Activated T-helper 1 cell treated with anti-CD3 and anti-CD28 coated beads, Interleukin-12 subunit alpha, Interleukin-12 subunit beta, Interleukin-2, Interleukin-4 antibody, amounts not matched to agents 30 ng/mL and 10 ng/mL and 1 ng/mL, durations not matched to agents 14 hours and 24 hours and 36 hours (primary cell): ENCODE measurements at regions not wholly inside any gene's neighbourhood (a gene's known extent, or its start where the extent isn't known, plus 50 kb on each side); places are given as distances from the start of the nearest gene placed in this dataset.

Experiments used
- DNase-seq: peaks from one replicate; pipeline ENCODE4 v3.0.0; 2021; ENCODE audit warnings: low spot score
- H3K27ac Mint-ChIP-seq: one replicate; pipeline ENCODE4 v1.8.0; 2021; ENCODE audit warnings: mild to moderate bottlenecking, mixed read lengths
- H3K27me3 Mint-ChIP-seq: one replicate; pipeline ENCODE4 v1.8.0; 2022; ENCODE audit warnings: mild to moderate bottlenecking, moderate library complexity, mixed read lengths; ENCODE audit not compliant: insufficient read depth
- H3K36me3 Mint-ChIP-seq: one replicate; pipeline ENCODE4 v1.8.0; 2021; ENCODE audit warnings: low read depth, mixed read lengths
- H3K4me1 Mint-ChIP-seq: one replicate; pipeline ENCODE4 v1.8.0; 2021; ENCODE audit warnings: low read depth, mixed read lengths
- H3K4me3 Mint-ChIP-seq: one replicate; pipeline ENCODE4 v1.8.0; 2021; ENCODE audit warnings: mild to moderate bottlenecking, moderate library complexity, mixed read lengths
- H3K9me3 Mint-ChIP-seq: one replicate; pipeline ENCODE4 v1.8.0; 2021; ENCODE audit warnings: mixed read lengths
- intact Hi-C: fragments of 100-400 bp; cut with micrococcal nuclease; formaldehyde crosslinking; loops from one replicate; pipeline ENCODE4 v1.15.1; 2024

DNA sequence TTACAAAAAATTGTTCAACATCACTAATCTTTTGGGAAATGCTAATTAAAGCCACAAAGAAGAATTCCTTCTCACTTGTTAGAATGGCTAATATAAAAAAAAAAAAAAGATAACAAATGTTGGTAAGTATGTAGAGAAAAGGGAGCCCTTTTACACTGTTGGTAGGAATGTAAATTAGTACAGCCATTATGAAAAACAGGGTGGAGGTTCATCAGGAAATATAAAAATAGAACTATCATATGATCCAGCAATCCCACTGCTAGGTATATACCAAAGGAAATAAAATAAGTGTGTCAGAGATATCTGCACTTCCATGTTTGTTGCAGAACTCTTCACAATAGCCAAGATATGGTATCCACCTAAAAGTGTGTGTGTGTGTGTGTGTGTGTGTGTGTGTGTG is 83.5 kb upstream of the RGMB start:
- H3K4me1 Mint-ChIP-seq = no peaks in the 10 kb centered on the region
- no peaks in the 10 kb centered on the region for H3K27me3 Mint-ChIP-seq
- intact Hi-C loops = no loop called here
- H3K27ac Mint-ChIP-seq = no peak overlapping the region
- no peak for DNase-seq
- no peak overlapping the region for H3K4me3 Mint-ChIP-seq
- peaks cover 8% of the 10 kb centered on the region for H3K9me3 Mint-ChIP-seq
- H3K36me3 Mint-ChIP-seq = no peaks in the 10 kb centered on the region

DNA sequence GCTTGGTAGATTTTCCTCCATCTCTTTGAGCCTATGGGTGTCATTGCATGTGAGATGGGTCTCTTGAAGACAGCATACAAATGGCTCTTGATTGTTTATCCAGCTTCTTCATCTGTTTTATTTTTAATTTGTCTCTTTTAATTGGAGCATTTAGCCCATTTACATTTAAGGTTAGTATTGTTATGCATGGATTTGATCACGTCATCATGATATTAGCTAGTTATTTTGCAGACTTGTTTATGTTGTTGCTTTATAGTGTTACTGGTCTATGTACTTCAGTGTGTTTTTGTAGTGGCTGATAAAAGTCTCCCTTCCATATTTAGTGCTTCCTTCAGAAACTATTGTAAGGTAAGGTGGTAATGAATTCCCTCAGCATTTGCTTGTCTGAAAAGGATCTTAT is 78.6 kb upstream of the RGMB start:
- no peak for DNase-seq
- no peaks in the 10 kb centered on the region for H3K36me3 Mint-ChIP-seq
- H3K9me3 Mint-ChIP-seq = no peaks in the 10 kb centered on the region
- intact Hi-C loops = no loop called here
- no peaks in the 10 kb centered on the region for H3K27me3 Mint-ChIP-seq
- H3K27ac Mint-ChIP-seq = no peak overlapping the region
- H3K4me1 Mint-ChIP-seq = no peaks in the 10 kb centered on the region
- H3K4me3 Mint-ChIP-seq = no peak overlapping the region

DNA sequence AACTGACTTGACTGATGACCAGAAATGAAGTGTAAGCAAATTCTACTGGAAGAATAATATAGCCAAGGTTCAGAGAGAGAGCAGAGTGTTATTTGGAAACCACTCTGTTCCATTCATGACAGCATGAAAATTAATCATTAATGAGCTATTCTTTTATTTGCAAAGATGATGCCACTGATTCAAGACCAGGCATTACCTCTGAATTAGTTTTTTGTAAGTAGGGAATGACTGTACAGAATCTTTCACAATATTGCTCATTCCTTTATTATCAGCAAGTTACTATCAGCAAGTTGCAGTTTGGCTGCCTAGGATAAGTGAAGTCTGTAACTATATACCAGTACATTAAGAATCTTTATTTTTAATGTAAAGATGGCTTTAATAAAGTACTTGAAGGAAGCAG is 75.1 kb upstream of the RGMB start:
- no peaks in the 10 kb centered on the region for H3K4me1 Mint-ChIP-seq
- peaks cover 19% of the 10 kb centered on the region for H3K9me3 Mint-ChIP-seq

DNA sequence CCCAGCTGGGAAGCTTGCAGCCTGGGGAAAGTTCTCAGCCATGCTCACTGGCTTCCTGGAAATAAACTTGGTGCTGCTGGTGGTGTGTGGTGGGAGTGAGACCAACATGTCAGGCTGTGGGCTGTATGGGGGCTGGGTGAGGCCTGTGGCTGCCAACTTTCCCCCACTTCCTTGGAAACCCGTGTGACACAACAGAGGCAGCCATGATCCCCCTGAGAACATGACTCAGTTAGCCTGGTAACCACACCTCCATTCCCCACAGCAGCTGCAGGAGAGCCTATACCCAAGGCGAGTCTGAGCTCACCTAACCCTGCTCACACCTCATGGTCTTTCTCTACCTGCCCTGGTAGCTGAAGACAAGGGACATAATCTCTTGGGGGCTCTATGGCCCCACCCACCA is 72.7 kb upstream of the RGMB start:
- H3K36me3 Mint-ChIP-seq = no peaks in the 10 kb centered on the region
- H3K27ac Mint-ChIP-seq = no peak overlapping the region
- H3K4me1 Mint-ChIP-seq = no peaks in the 10 kb centered on the region
- H3K4me3 Mint-ChIP-seq = no peak overlapping the region
- H3K9me3 Mint-ChIP-seq = peaks cover 23% of the 10 kb centered on the region
- H3K27me3 Mint-ChIP-seq = no peaks in the 10 kb centered on the region
- DNase-seq = no peak
- intact Hi-C loops = no loop called here

More for the DNA sequence above, 75.1 kb upstream of the RGMB start:
- intact Hi-C loops = no loop called here
- Mint-ChIP-seq H3K36me3 (no peaks in the 10 kb centered on the region), H3K27ac (no peak overlapping the region), H3K27me3 (no peaks in the 10 kb centered on the region), H3K4me3 (no peak overlapping the region)
- DNase-seq = no peak

- H3K27ac Mint-ChIP-seq = no peak overlapping the region
- intact Hi-C loops = no loop called here
These were observed 67.6 kb upstream of the RGMB start for GRCh38 chr5:98705841-98706240.

DNA sequence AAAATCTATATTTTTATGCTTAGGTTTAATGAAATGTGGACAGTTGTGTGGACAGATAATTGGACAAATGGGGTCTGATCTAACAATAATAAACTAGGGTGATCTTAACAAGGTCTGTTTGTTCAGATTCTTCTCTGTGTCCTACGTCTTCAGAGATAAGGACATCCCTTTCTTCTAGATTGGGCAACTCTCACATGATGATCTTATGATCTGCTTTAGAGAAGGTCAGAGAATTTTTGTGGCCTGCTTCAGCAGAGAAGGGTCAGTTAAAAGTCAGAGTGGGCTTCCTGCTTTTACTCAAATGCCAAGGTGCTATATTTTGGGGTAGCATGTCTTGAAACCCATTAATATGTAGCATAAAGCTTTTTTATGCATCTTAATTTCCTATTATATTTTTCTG is 63.8 kb upstream of the RGMB start:
- Mint-ChIP-seq H3K4me3 (no peak overlapping the region), H3K27ac (no peak overlapping the region), H3K4me1 (no peaks in the 10 kb centered on the region)

More at GRCh38 chr5:98705841-98706240, 67.6 kb upstream of the RGMB start:
- no peak overlapping the region for H3K4me3 Mint-ChIP-seq
- no peaks in the 10 kb centered on the region for H3K36me3 Mint-ChIP-seq
- peaks cover 23% of the 10 kb centered on the region for H3K9me3 Mint-ChIP-seq
- H3K27me3 Mint-ChIP-seq = no peaks in the 10 kb centered on the region
- DNase-seq = no peak
- no peaks in the 10 kb centered on the region for H3K4me1 Mint-ChIP-seq

GRCh38 chr5:98713027-98713426 is 60.4 kb upstream of the RGMB start:
- no peak for DNase-seq
- no peaks in the 10 kb centered on the region for H3K36me3 Mint-ChIP-seq
- no peaks in the 10 kb centered on the region for H3K4me1 Mint-ChIP-seq
- no peaks in the 10 kb centered on the region for H3K27me3 Mint-ChIP-seq
- intact Hi-C loops = no loop called here
- H3K27ac Mint-ChIP-seq = no peak overlapping the region
- H3K4me3 Mint-ChIP-seq = no peak overlapping the region
- no peaks in the 10 kb centered on the region for H3K9me3 Mint-ChIP-seq

More for the DNA sequence above, 63.8 kb upstream of the RGMB start:
- intact Hi-C loops = no loop called here
- Mint-ChIP-seq H3K9me3 (no peaks in the 10 kb centered on the region), H3K27me3 (no peaks in the 10 kb centered on the region), H3K36me3 (no peaks in the 10 kb centered on the region)
- DNase-seq = no peak

DNA sequence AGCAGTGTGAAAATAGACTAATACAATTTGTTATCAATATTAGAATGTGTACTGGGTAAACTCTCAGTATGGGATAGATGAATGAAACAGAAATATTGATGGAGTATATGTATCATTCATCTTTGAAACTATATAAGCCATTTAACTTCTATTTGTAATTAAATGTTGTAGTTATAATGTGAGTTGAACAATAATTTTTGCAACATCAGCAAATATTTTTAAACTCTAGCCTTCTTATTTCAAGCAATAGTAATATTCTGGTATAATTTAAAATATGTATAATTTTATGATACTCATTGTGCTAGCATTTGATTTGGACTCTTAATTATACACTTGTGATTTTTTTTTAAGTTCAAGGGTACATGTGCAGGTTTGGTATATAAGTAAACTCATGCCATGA is 59.6 kb upstream of the RGMB start:
- Mint-ChIP-seq H3K36me3 (no peaks in the 10 kb centered on the region), H3K4me1 (no peaks in the 10 kb centered on the region), H3K27me3 (no peaks in the 10 kb centered on the region), H3K27ac (no peak overlapping the region), H3K9me3 (no peaks in the 10 kb centered on the region), H3K4me3 (no peak overlapping the region)
- DNase-seq = no peak
- intact Hi-C loops = no loop called here

- Mint-ChIP-seq H3K27ac (no peak overlapping the region), H3K27me3 (no peaks in the 10 kb centered on the region), H3K9me3 (no peaks in the 10 kb centered on the region), H3K4me3 (no peak overlapping the region), H3K36me3 (no peaks in the 10 kb centered on the region), H3K4me1 (no peaks in the 10 kb centered on the region)
- intact Hi-C loops = no loop called here
- DNase-seq = no peak
These were observed 58.7 kb upstream of the RGMB start for GRCh38 chr5:98714710-98715288.

GRCh38 chr5:98721231-98721928 is 52.1 kb upstream of the RGMB start:
- intact Hi-C loops = no loop called here
- Mint-ChIP-seq H3K9me3 (no peaks in the 10 kb centered on the region), H3K36me3 (no peaks in the 10 kb centered on the region)

DNA sequence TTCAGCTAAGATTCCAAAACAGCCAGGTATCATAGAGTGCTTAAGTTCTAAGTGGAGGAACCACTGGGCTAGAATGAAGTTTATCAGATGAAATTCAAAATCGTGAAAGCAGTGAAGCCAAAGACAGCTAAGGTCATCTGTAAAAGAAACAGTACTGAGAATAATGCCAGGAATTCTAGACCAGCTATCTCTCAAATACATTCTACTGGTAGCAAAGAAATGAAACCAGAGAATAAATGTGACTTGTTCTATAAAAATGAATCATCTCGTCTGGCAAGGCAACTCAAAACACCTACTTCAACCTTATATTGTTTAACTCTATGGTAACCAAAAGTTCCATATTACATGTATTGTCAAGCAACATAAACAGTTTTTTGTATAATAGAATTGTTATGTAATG is 51.3 kb upstream of the RGMB start:
- Mint-ChIP-seq H3K4me3 (no peak overlapping the region), H3K36me3 (no peaks in the 10 kb centered on the region), H3K27me3 (no peaks in the 10 kb centered on the region), H3K4me1 (no peaks in the 10 kb centered on the region), H3K27ac (no peak overlapping the region), H3K9me3 (no peaks in the 10 kb centered on the region)
- intact Hi-C loops = no loop called here
- no peak for DNase-seq

More at GRCh38 chr5:98721231-98721928, 52.1 kb upstream of the RGMB start:
- DNase-seq = no peak
- Mint-ChIP-seq H3K4me3 (no peak overlapping the region), H3K27ac (no peak overlapping the region), H3K4me1 (no peaks in the 10 kb centered on the region), H3K27me3 (no peaks in the 10 kb centered on the region)

DNA sequence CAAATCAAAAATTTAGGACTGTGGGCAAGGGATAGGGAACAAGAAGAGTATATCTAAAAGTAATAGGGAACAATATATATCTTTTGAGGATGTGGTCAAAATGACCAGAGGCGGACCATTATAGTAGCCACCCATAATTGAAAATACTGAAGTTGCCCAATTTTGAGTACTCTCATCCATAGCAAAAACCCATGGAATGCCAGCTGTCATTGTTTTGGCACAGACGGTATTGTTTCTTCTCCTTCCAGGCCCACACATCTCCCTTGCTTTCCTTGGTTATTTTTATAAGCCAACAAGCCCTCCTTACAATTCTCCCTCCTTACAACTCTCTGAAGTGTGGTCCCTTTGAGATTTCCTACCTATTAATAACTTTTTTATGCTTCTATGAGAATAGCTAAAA is 50.4 kb upstream of the RGMB start:
- Mint-ChIP-seq H3K4me1 (no peaks in the 10 kb centered on the region), H3K36me3 (no peaks in the 10 kb centered on the region), H3K27ac (no peak overlapping the region), H3K4me3 (no peak overlapping the region), H3K27me3 (peaks cover 3% of the 10 kb centered on the region), H3K9me3 (no peaks in the 10 kb centered on the region)
- intact Hi-C loops = no loop called here
- no peak for DNase-seq
